Left ventricle myocardium inferior (tissue), 1 donor: ENCODE measurements at regions not wholly inside any gene's neighbourhood (a gene's known extent, or its start where the extent isn't known, plus 50 kb on each side); places are given as distances from the start of the nearest gene placed in this dataset.
A peak's percentile ranks its signal among the peaks of the same experiment; 100 is the strongest.

Source experiments
- DNase-seq: peaks from one replicate; pipeline ENCODE4 v3.0.0-alpha.2; 2020
- H3K27ac ChIP-seq: fragments of 200-600 bp; replicated peaks from 2 replicates; pipeline ENCODE4 v1.8.0; 2021
- H3K27me3 ChIP-seq: fragments of 200-600 bp; 2 replicates; pipeline ENCODE4 v1.8.0; 2021; ENCODE audit warnings: low read depth
- H3K36me3 ChIP-seq: fragments of 200-600 bp; 2 replicates; pipeline ENCODE4 v1.8.0; 2021
- H3K4me1 ChIP-seq: fragments of 200-600 bp; 2 replicates; pipeline ENCODE4 v1.8.0; 2021
- H3K4me3 ChIP-seq: fragments of 200-600 bp; 2 replicates; pipeline ENCODE4 v1.8.0; 2021; ENCODE audit warnings: mild to moderate bottlenecking, moderate library complexity
- H3K9me3 ChIP-seq: fragments of 200-600 bp; replicated peaks from 2 replicates; pipeline ENCODE4 v1.8.0; 2021
- intact Hi-C: fragments of 100-400 bp; cut with micrococcal nuclease; formaldehyde crosslinking; loops from one replicate; pipeline ENCODE4 v1.11.0; 2022
- TF ChIP-seq, protein P1 (sequence below): fragments of 200-600 bp; IDR thresholded peaks from 2 replicates; pipeline ENCODE4 v1.8.0; 2021; ENCODE audit warnings: antibody characterized with exemption, mild to moderate bottlenecking, borderline replicate concordance
- donor health status: DM: no; HTN: yes; CAD: no; lungs with severe emphysema.

DNA sequence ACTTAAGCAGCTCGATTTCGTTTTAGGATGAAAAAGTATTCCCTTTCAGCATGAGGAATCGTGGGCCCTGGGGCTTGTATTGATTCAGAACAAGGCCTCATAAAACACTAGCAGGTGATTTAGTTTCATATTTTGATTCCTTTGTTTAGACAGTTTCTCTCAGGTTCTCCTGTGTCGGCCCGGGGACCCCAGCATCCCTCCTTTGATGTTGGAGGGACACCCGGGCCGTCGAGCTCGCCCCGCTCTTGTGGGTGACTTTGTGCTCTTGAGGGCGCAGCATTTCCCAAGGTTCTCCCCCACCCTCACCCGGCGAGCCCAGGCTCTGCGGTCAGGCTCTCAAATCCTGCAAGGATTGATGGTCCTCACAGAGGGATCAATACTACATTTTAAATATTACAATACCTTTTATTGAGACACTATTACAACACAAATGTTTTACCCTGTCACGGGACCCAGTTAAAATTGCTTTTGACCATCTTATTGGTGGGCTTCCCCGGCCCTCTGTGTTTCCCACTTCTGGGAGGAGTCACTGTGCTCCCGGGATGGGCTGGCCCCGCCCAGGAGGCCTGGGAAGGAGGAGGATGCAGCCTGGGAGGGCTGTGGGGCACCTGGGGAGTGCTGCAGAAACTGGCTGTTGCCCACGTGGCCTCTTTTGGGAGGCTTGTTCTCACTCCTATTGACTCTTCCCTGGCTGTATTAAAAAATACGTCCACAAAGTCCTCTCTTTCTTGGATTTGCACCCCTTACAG, 222.6 kb downstream of the INSIG2 start:
- no peak for DNase-seq
- H3K4me3 ChIP-seq: peak overlapping the region; percentile 67
- H3K27ac ChIP-seq: no peak overlapping the region
- intact Hi-C loops: no loop called here
- H3K36me3 ChIP-seq: no peaks in the 10 kb centered on the region
- peaks cover 6% of the 10 kb centered on the region for H3K9me3 ChIP-seq
- TF ChIP-seq, protein P1, sequence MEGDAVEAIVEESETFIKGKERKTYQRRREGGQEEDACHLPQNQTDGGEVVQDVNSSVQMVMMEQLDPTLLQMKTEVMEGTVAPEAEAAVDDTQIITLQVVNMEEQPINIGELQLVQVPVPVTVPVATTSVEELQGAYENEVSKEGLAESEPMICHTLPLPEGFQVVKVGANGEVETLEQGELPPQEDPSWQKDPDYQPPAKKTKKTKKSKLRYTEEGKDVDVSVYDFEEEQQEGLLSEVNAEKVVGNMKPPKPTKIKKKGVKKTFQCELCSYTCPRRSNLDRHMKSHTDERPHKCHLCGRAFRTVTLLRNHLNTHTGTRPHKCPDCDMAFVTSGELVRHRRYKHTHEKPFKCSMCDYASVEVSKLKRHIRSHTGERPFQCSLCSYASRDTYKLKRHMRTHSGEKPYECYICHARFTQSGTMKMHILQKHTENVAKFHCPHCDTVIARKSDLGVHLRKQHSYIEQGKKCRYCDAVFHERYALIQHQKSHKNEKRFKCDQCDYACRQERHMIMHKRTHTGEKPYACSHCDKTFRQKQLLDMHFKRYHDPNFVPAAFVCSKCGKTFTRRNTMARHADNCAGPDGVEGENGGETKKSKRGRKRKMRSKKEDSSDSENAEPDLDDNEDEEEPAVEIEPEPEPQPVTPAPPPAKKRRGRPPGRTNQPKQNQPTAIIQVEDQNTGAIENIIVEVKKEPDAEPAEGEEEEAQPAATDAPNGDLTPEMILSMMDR: no peak
- H3K4me1 ChIP-seq: peaks cover 12% of the 10 kb centered on the region
- peaks cover 78% of the 10 kb centered on the region for H3K27me3 ChIP-seq

DNA sequence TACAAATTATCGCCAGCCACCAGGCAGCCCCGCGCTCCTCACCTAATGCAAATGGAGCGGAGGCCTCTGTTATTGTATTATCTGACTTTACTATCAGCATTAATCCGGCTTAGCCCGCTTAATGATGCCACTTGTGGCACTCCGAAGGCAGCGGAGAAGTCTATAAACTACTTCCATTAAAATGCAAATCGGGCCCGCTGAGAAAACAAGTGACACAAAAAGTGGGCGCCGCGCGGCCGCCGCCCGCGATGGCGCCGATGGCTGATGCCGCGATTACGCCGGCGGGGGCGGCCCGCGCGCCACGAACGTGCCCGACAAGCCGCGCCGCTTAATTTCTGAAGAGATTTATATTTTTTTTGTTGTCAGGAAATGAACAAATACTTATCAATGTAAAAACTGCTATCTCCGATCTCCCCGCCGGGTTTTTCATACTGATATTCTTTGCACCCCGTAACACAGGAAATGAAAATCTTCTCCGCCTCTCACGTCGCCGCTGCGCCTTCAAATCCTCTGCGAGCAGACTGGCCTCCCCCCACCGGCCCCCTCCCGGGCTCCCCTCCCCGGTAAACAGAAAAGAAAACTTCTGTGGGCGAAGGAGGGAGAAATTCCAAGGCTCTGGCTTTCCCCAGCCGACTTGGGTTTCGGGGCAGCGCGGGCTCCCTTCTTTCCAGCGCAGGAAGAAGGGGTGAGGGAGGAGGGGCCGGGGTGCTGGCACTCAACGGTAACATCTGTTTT, 221.8 kb downstream of the INSIG2 start:
- DNase-seq: no peak
- intact Hi-C loops: no loop called here

DNA sequence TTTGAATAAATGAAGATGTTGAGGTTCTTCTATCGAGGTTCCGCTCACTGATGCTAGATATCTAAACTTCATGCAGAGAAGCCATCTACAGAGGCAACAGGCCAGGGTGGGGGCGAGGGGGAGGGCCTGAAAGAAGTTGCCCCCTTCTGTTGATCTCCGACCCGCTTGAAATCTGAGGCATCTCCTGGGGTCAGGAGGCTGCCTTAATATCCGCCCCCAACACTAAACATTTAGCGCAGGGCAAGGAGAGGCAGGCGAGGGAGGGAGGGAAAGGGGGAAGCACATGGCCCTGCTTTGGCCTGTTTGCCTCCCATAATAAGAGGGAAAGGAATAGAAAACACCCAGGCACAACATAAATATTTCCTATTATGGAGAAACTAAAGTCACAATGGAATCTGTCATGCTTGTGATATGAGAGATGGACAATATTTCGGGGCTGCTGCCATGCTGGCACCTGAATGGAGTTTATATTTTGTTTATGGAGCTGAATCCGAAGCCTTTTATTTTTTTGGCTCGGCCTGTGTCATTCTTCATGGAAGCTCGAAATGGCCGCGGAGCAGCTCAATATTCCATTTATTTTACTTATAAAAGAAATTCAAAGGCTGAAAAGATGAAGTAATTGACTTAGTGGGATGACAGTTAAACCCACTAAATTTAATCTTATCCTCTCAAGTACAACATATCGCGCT, 221.1 kb downstream of the INSIG2 start:
- DNase-seq: no peak
- intact Hi-C loops: no loop called here
- peaks cover 6% of the 10 kb centered on the region for H3K9me3 ChIP-seq
- H3K27ac ChIP-seq: no peak overlapping the region
- TF ChIP-seq, protein P1: no peak
- peak overlapping the region; percentile 67 for H3K4me3 ChIP-seq
- H3K4me1 ChIP-seq: peaks cover 12% of the 10 kb centered on the region
- H3K27me3 ChIP-seq: peaks cover 74% of the 10 kb centered on the region
- no peaks in the 10 kb centered on the region for H3K36me3 ChIP-seq

More for the DNA sequence above, 221.8 kb downstream of the INSIG2 start:
- peaks cover 78% of the 10 kb centered on the region for H3K27me3 ChIP-seq
- no peaks in the 10 kb centered on the region for H3K36me3 ChIP-seq
- no peak overlapping the region for H3K27ac ChIP-seq
- peak overlapping the region; percentile 67 for H3K4me3 ChIP-seq
- H3K4me1 ChIP-seq: peaks cover 12% of the 10 kb centered on the region
- TF ChIP-seq, protein P1: no peak
- H3K9me3 ChIP-seq: peaks cover 6% of the 10 kb centered on the region

DNA sequence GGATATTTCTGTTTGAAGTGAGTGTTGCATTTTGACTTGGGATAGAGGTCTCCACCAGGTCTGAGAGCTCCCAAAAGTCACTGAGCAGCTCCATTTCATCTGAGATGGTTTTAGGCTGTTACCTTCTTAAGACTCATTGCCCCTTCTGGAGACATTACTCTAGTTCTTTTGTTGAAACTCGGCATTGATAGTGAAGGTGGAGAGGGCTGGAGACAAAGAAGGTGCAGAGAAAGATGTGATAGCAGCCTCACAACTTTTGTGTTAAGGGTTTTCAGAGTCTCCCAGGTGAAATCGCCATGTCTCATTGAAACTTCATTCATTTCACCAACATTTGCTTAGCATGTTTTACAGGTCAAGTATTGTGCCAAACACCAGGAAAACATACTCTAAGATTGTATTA, 219.6 kb downstream of the INSIG2 start:
- Histone ChIP-seq H3K9me3 (peaks cover 6% of the 10 kb centered on the region), H3K27me3 (peaks cover 60% of the 10 kb centered on the region), H3K27ac (no peak overlapping the region), H3K4me3 (no peak overlapping the region), H3K4me1 (peaks cover 12% of the 10 kb centered on the region), H3K36me3 (no peaks in the 10 kb centered on the region)
- DNase-seq: no peak
- TF ChIP-seq, protein P1: no peak
- intact Hi-C loops: no loop called here

DNA sequence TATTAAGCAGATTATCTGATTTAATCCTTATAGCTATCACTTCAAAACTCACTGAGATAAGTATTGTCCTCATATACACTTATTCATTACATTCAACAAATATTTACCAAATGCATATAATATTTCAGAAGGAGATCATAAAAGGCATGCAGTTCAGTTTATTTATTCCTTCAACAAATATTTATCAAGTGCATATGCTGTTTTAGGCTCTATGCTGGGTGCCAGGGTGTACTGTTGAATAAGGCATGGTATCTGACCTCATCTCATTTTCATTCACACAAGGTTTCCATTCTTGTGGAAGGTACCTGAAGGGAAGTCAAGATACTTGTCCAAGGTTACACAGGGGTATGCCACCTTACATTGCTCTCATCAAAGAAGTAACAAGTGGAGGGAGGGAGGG, 213.0 kb downstream of the INSIG2 start:
- H3K9me3 ChIP-seq: no peaks in the 10 kb centered on the region
- no peak for DNase-seq
- intact Hi-C loops: no loop called here
- no peak overlapping the region for H3K27ac ChIP-seq
- TF ChIP-seq, protein P1: no peak
- no peaks in the 10 kb centered on the region for H3K36me3 ChIP-seq
- peaks cover 26% of the 10 kb centered on the region for H3K27me3 ChIP-seq
- no peaks in the 10 kb centered on the region for H3K4me1 ChIP-seq
- no peak overlapping the region for H3K4me3 ChIP-seq
